H7 (cell line): ENCODE measurements at regions not wholly inside any gene's neighbourhood (a gene's known extent, or its start where the extent isn't known, plus 50 kb on each side); places are given as distances from the start of the nearest gene placed in this dataset.

ENCODE experiments used
- DNase-seq: peaks from one replicate; pipeline ENCODE4 v3.0.0; 2012
- H3K27me3 ChIP-seq: 2 replicates; pipeline ENCODE4 v1.6.0; 2011; ENCODE audit warnings: mild to moderate bottlenecking, low read length; ENCODE audit not compliant: control insufficient read depth, insufficient read depth
- H3K36me3 ChIP-seq: replicated peaks from 2 replicates; pipeline ENCODE4 v1.5.1; 2011; ENCODE audit warnings: low read length; ENCODE audit not compliant: control insufficient read depth, insufficient read depth
- H3K4me3 ChIP-seq: 2 replicates; pipeline ENCODE4 v1.5.1; 2011; ENCODE audit warnings: low read depth, mild to moderate bottlenecking, control low read depth, low read length, moderate library complexity; ENCODE audit not compliant: insufficient read depth

DNA sequence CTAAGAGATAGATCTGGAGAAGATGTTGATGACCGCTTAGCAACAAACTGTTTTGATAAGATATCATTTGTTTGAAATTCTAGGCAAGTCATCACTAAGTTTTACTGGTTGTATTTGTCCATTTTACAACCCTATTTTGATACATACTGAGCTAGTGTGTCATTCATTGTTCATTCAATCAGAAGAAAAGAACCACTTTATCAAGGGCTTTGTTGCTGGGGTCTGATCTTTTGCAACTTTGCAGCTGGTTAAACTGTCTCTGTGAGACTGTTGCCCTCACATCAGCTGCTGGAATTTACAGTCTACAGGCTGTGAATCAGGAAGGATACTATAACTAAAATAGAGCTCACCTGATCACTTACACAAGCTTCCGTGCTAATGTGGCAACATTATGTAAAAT, 290.5 kb downstream of the RFC3 start:
- Histone ChIP-seq H3K4me3 (no peak overlapping the region), H3K36me3 (no peaks in the 10 kb centered on the region), H3K27me3 (no peaks in the 10 kb centered on the region)
- DNase-seq = no peak

DNA sequence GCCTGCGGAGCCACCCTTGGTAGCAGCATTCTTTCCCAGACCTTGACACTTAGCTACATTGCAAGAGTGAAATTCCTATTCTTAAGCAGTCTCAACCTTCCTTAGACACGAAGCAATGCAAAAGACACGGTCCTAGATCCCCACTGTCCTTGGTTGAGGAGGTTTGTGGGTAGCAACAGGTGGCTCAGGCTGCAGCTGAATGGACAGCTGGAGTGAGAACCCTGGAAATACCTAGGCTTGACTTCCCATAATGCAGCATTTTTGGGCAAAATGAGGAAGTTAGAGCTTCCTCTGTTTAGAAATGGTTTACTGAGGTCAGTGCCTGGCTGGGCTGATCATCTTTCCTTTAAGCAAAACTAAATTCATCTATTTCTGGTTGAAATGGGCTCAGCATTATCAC, 296.6 kb downstream of the RFC3 start:
- Histone ChIP-seq H3K27me3 (no peaks in the 10 kb centered on the region), H3K4me3 (no peak overlapping the region), H3K36me3 (no peaks in the 10 kb centered on the region)
- DNase-seq = no peak

DNA sequence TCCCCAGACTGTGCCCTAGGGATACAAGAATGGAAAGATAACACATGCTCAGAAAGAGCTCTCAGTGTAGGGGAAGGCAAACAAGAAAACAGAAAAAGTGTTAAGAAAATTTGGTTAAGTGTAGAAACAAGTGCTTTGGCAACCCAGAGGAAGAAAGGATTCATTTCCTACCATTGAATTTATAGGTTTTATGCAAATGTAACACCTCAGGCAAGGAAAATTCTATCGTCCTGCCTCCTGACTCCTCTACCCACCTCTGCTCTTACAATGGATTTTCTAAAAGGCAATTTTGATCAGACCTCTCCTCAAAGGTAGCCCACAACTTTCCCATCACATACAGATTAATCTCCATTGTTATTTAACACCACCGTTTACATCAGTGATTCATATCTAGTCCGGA, 298.7 kb downstream of the RFC3 start:
- DNase-seq = no peak
- H3K27me3 ChIP-seq = no peaks in the 10 kb centered on the region
- H3K36me3 ChIP-seq = no peaks in the 10 kb centered on the region
- no peak overlapping the region for H3K4me3 ChIP-seq

DNA sequence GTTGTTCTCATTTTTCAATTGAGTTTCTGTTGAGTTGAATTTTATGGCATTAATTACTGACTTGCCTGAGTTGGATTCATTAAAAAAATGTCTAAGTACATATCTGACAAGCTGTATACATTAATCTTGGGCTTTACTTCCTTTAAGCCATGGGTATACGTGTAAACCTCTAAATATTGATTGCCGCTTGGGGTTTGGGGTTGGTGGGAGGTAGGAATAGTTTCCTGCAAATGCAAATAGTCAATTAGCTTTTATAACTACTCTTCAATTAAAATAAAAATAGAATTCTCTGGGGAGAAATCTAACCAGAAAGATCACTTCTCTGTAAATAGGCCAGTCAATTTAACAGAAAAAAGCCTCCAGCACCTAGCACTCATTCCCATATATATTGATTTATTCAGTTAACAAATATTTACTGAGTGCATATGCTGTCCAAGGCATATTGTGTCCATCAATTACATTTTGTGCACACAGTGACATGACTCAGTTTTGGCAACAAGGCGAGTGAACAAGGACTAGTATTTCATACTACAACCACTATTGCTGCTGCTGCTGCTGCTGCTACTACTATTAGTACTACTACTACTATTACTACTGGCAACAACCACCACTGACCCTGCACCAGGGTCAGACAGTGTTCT, 306.8 kb downstream of the RFC3 start:
- Histone ChIP-seq H3K27me3 (no peaks in the 10 kb centered on the region), H3K36me3 (no peaks in the 10 kb centered on the region), H3K4me3 (no peak overlapping the region)
- no peak for DNase-seq

DNA sequence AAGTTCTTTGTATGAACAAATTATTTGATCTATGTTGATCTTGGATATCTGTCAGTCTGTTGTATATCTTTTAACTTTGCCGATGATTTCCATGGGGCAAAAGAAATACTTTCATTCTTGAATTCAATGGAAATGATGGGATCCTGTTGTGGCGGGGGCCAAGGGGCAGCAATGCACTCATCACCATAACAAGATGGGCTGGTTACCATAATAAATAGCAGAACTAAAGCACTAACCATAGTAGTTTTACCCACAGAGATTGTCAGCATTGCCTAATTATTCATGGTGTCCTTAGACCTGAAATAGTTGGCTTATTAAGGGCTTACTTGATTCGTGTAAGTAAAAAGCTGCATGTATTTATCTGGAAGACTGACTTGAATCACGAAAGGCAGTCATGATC, 309.6 kb downstream of the RFC3 start:
- DNase-seq = peak; percentile 5
- no peaks in the 10 kb centered on the region for H3K36me3 ChIP-seq
- H3K4me3 ChIP-seq = no peak overlapping the region
- H3K27me3 ChIP-seq = no peaks in the 10 kb centered on the region

DNA sequence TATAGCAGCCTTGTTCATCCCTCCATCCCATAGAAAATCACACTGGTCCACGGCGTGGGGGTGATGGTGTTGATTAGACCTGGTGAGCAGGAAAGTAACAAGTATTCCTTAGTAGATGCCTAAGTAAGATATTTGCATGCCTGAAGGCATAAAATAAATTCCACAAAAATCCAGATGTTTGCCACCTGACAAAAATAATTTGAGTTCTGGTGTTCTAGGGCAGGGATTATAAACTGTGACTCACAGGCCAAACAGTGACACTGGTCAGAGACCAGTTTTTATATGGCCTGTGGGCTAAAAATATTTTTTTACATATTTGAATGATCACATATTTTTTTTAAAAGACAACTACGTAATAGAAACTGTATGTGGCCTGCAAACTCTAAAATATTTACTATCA, 310.7 kb downstream of the RFC3 start:
- Histone ChIP-seq H3K27me3 (no peaks in the 10 kb centered on the region), H3K4me3 (no peak overlapping the region), H3K36me3 (no peaks in the 10 kb centered on the region)
- DNase-seq = no peak

DNA sequence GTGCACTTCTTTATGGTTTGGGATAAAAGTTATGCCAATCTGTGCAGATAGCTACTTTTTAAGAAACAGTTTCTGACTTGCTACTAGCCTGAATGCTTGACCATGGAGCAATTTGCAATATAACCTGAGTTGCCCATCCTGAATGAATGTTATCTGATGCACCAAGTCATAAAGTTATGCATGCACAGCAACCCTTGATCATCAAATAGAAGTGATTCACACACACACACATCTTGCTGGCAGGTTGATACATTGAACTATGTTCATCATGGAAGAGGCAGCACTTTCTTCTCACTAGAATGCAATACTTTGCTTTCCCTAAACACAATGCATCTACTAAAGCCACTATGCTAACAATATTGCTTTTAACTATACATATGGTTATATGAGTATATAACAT, 311.5 kb downstream of the RFC3 start:
- H3K27me3 ChIP-seq = no peaks in the 10 kb centered on the region
- H3K4me3 ChIP-seq = no peak overlapping the region
- DNase-seq = no peak
- no peaks in the 10 kb centered on the region for H3K36me3 ChIP-seq

DNA sequence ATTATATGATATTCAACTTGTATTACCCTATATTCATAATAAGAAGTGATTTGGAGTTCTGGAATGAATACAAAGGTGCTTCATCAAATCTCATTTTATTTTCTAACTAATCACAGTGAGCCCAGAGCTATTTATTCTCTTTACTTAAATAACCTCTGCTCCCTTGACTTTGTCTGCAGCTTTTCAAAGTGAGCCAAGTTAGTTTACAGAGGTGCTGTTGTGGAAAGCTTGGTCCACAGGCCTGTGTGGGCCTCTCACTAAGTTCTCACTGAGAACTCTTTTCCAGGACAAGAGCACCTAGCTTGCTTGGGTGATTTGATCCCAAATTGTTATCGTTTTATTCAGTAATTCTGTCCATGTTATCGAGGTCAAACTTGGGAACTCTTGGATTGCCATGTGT, 319.3 kb downstream of the RFC3 start:
- Histone ChIP-seq H3K27me3 (no peaks in the 10 kb centered on the region), H3K4me3 (no peak overlapping the region), H3K36me3 (no peaks in the 10 kb centered on the region)
- DNase-seq = no peak

DNA sequence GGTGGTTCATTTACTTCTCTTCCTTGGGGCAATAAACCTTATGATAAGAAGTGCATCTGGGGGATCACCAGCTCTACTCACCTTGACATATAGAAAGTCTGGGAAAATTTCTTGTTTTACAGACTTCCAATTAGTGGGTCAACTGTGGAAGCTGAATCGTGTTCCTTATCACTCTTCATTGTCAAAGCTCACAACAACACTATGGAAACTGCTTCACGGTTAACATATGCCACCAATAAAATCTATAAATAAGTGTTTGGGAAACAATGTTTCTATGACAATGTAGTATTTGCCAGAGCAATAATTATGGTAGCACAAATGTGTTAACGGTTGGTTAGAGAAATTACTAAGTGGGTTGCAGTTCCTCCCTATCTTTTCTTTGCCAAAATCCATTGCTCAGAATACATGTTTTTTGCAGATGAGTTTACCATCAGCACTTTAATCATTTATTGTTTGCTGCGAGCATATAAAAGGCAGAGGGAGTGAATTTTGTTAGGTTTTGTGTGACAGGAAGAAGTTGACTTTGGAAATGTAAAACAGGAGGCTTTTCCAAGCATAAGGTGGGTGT, 321.8 kb downstream of the RFC3 start:
- H3K27me3 ChIP-seq = no peaks in the 10 kb centered on the region
- H3K4me3 ChIP-seq = no peak overlapping the region
- no peaks in the 10 kb centered on the region for H3K36me3 ChIP-seq
- DNase-seq = no peak

DNA sequence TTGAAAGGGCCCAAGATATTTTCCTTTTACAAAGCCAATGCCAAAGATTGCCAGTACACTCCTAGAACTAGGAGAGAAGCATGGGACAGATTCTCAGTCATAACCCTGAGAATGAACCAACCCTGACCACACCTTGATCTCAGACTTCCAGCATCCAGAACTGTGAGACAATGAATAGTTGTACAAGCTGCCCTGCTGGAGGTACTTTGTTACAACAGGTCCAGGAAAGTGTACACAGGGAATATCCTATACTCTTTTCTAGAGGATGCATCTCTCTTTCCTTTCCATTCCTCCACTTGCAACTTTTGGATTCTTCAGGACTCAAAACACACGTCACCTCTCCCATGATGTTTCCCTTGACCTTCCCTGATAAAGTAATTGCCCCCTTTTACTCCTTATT, 325.7 kb downstream of the RFC3 start:
- H3K4me3 ChIP-seq = no peak overlapping the region
- no peaks in the 10 kb centered on the region for H3K36me3 ChIP-seq
- DNase-seq = no peak
- H3K27me3 ChIP-seq = no peaks in the 10 kb centered on the region

DNA sequence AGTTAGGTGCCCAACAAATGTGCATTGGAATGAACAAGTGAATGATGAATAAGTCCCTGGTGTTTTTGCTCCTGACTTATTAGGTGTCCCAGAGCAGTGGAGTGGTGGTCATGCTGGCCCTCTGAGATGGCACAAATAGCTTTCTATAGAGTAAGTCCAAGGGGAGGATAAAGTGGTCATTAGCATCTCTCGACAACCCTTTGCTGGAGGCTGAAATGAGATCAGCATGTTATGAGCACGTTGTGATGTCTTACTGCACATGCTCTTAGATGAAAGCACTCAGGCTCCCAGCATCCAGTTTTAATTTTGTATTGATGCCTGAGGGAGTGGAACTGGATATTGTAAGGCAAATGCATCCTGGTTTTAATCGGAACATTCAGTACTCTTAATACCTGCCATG, 326.2 kb downstream of the RFC3 start:
- DNase-seq = no peak
- H3K4me3 ChIP-seq = no peak overlapping the region
- H3K27me3 ChIP-seq = no peaks in the 10 kb centered on the region
- no peaks in the 10 kb centered on the region for H3K36me3 ChIP-seq

DNA sequence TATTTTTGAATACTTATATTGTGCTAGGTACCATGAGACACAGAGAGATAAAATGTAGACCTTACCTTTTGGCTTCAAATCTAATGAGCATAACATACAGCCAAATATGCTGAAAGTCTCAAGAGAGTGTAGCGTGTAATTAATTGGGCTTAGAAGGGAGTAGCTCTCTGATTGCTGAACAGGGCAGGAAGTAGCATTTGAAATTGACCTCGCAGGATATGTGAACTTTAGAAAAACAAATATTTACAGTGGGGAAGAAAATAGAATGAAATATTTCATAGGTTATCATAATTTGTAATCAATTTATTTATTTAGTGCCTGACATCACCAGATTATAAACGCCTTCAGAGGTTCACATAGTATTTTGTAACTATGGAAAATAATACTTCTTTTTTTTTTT, 327.1 kb downstream of the RFC3 start:
- Histone ChIP-seq H3K36me3 (no peaks in the 10 kb centered on the region), H3K4me3 (no peak overlapping the region), H3K27me3 (no peaks in the 10 kb centered on the region)
- no peak for DNase-seq

DNA sequence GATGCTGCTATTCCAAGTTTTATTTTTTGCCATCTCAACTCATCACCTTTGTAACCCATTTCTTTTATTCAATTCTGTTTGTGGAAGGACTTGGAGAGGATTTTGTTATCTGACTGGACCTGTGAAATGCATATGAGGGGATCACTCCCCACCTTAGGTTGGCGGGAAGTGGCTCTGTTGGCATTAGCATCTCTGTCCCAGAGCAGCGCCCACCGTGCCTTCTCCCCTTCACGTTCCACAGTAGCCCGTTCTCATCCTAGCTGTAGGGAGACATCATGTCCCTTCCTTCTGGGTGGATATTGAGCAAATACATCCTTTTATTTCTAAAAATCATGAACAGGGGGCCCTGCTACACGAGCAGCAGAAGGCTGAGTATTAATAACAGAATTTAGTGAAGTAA, 330.4 kb downstream of the RFC3 start:
- no peak for DNase-seq
- Histone ChIP-seq H3K36me3 (no peaks in the 10 kb centered on the region), H3K27me3 (no peaks in the 10 kb centered on the region), H3K4me3 (no peak overlapping the region)

DNA sequence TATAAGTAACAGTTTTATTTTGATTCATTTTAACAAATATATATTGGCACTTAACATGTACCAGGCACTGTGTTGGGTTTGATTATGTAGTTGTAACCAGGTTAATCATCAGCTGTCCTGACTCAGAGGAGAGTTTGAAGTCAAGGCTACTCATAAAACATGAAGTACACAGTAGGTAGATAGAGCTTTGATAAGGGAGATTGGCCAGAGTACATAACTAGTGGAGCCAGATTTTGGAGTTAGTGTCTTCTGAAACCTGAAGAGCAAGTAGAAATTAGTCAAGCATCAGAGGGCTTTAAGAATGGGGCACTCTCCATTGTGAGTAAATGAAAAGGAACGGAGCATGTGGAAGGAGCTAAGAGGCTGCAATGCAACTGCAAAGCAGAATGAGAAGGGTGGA, 333.9 kb downstream of the RFC3 start:
- Histone ChIP-seq H3K4me3 (no peak overlapping the region), H3K36me3 (no peaks in the 10 kb centered on the region), H3K27me3 (no peaks in the 10 kb centered on the region)
- no peak for DNase-seq

DNA sequence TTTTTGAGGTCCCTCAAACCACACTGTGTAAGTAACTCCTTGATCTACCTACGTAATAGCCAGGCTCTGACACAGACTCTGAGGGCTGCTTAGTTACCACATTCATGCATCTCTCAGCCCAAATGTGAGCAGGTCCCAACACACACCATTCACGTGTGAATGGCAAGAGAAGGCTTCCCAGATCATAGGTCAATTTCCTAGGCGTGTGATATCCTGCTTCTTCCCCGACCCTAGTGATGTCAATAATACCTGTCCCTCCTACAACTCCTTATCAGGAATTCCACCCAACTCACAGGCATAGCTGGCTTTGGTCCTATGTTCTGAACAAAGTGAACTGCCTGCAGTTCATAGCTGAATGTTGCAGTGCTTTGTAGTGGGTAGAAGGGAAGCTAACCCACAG, 334.5 kb downstream of the RFC3 start:
- Histone ChIP-seq H3K27me3 (no peaks in the 10 kb centered on the region), H3K36me3 (no peaks in the 10 kb centered on the region), H3K4me3 (no peak overlapping the region)
- no peak for DNase-seq

DNA sequence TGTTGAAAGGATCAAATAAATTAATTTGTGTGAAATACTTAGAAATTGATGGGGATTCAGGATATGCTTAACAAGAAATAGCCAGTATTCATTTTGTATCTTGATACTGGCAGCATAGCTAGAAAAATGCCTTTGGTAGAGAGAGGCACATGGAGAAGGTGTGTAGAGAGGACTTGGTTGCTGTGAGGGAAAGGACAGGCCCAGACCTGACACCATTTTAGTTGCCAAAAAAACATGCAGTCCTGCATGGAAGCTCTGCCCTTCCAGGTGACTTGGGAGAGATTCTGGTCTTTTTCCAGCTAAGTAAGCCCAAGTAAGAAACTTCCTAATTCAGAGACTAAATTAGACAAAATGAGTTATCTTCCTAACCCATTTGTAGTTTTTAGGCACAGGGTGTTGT, 335.0 kb downstream of the RFC3 start:
- no peaks in the 10 kb centered on the region for H3K36me3 ChIP-seq
- H3K4me3 ChIP-seq = no peak overlapping the region
- H3K27me3 ChIP-seq = no peaks in the 10 kb centered on the region
- no peak for DNase-seq
